BJ (cell line): ENCODE measurements at regions not wholly inside any gene's neighbourhood (a gene's known extent, or its start where the extent isn't known, plus 50 kb on each side); places are given as distances from the start of the nearest gene placed in this dataset.

Experiments
- CTCF ChIA-PET: fragments of 350-600 bp; formaldehyde crosslinking; extraction: SDS; loops from one replicate; lab custom pipeline; 2021; ENCODE audit warnings: antibody characterized with exemption, inconsistent platforms; lab: Yijun Ruan, JAX
- POLR2A ChIA-PET: fragments of 300-600 bp; sonication (Branson Sonifier 250); formaldehyde crosslinking; extraction: SDS; loops from one replicate; lab custom pipeline; 2021; ENCODE audit warnings: antibody characterized with exemption; lab: Charles Lee
- DNase-seq: peaks from one replicate; pipeline ENCODE4 v3.0.0-alpha.2; 2011; ENCODE audit warnings: low read depth
- H3K27me3 ChIP-seq: 2 replicates; pipeline ENCODE4 v1.6.0; 2011; ENCODE audit warnings: low read length; ENCODE audit not compliant: control insufficient read depth, insufficient read depth
- H3K36me3 ChIP-seq: 2 replicates; pipeline ENCODE4 v1.5.1; 2011; ENCODE audit warnings: low read length; ENCODE audit not compliant: control insufficient read depth, insufficient read depth
- H3K4me3 ChIP-seq: 2 replicates; pipeline ENCODE4 v1.5.1; 2011; ENCODE audit warnings: low read depth, mild to moderate bottlenecking, control low read depth, low read length
- CTCF ChIP-seq: IDR thresholded peaks from 2 replicates; pipeline ENCODE4 v1.5.1; 2011; ENCODE audit warnings: low read depth, mild to moderate bottlenecking, control low read depth, inconsistent platforms, low read length, moderate library complexity; ENCODE audit not compliant: insufficient read depth

- Histone ChIP-seq H3K27me3 (no peaks in the 10 kb centered on the region), H3K4me3 (no peak overlapping the region), H3K36me3 (no peaks in the 10 kb centered on the region)
- no peak for TF ChIP-seq CTCF
- POLR2A ChIA-PET: no interaction called here
- no peak for DNase-seq
- CTCF ChIA-PET: no interaction called here
Observed at GRCh38 chr17:5902181-5903140, 167.7 kb upstream of the WSCD1 start.

DNA sequence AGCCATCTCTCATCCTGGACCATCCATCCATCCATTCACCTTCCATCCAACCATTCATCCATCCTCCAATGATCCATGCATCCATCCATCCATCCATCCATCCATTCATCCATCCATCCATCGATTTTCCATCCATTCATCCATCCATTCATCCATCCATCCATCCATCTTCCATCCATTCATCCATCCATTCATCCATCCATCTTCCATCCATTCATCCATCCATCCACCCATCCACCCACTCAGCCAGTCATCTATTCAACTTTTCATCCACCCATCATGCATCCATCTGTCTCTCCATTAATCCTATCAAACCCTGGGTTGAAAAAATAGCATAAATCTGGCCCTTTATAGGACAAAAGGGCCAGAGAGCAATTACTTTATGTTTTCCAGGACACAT is 158.3 kb upstream of the WSCD1 start:
- Histone ChIP-seq H3K27me3 (no peaks in the 10 kb centered on the region; the same call in 1 of the 2 replicates), H3K4me3 (no peak overlapping the region), H3K36me3 (no peaks in the 10 kb centered on the region)
- ChIA-PET POLR2A (no interaction called here), CTCF (no interaction called here)
- no peak for DNase-seq
- no peak for TF ChIP-seq CTCF

DNA sequence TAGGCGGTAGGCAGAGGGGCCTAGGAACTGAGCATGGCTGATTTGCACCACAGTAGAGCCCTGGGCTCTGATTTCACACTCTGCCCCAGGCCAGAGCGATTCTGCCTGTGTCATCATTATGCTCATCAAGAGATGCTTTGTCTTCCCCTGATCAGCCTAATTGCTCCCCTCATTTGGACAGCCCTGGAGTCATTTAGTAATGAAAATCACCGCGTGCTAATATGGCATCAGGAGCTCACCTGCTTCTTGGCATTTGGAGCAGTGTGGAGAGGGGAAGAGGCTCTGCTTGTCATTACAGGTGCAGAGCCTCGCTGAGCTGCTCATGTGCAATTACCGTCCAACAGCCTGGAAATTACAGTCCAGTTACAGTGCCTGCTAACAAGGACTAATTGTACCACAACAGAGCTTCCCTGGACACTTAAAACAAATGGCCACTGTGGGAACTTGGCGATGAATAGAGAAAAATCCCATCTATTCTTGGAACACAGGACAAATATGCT is 157.1 kb upstream of the WSCD1 start:
- DNase-seq: no peak
- no peak for TF ChIP-seq CTCF
- H3K36me3 ChIP-seq: no peaks in the 10 kb centered on the region
- CTCF ChIA-PET: no interaction called here
- POLR2A ChIA-PET: no interaction called here
- H3K27me3 ChIP-seq: no peaks in the 10 kb centered on the region; the same call in 1 of the 2 replicates
- no peak overlapping the region for H3K4me3 ChIP-seq

- H3K36me3 ChIP-seq: no peaks in the 10 kb centered on the region
- no peak for DNase-seq
- no peaks in the 10 kb centered on the region; the same call in 1 of the 2 replicates for H3K27me3 ChIP-seq
- CTCF ChIA-PET: no interaction called here
- TF ChIP-seq CTCF: no peak
- H3K4me3 ChIP-seq: no peak overlapping the region
- POLR2A ChIA-PET: no interaction called here
Observed at GRCh38 chr17:5913641-5914040, 156.5 kb upstream of the WSCD1 start.

- TF ChIP-seq CTCF: no peak
- Histone ChIP-seq H3K4me3 (no peak overlapping the region), H3K36me3 (no peaks in the 10 kb centered on the region), H3K27me3 (no peaks in the 10 kb centered on the region; the same call in 1 of the 2 replicates)
- no peak for DNase-seq
- CTCF ChIA-PET: interaction anchor here (0.7 kb wide), 1 partner anchor 46 kb away, joined by 3 read pairs; no protein-coding TSS in a partner anchor
- POLR2A ChIA-PET: no interaction called here
Observed at GRCh38 chr17:5915337-5915736, 154.8 kb upstream of the WSCD1 start.
